ENCODE measurements at regions not wholly inside any gene's neighbourhood (a gene's known extent, or its start where the extent isn't known, plus 50 kb on each side); places are given as distances from the start of the nearest gene placed in this dataset.

DNA sequence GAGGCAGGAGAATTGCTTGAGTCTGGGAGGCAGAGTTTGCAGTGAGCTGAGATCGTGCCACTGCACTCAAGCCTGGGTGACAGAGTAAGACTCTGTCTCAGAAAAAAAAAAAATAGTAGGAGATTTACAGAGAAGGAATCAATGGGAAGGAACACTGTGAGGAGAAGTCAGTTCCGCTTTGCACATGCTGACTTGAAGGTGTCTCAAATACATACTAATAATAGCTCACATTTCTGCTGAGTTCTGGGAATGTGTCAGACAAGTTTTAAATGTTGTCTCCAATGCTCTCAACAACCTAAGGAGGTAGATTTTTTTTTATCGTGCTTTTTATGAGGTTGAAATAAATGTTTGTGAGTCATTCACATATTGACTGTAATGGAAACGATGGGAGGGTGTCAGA is 654.9 kb upstream of the CELF2 start:
- TF ChIP-seq, protein P1, sequence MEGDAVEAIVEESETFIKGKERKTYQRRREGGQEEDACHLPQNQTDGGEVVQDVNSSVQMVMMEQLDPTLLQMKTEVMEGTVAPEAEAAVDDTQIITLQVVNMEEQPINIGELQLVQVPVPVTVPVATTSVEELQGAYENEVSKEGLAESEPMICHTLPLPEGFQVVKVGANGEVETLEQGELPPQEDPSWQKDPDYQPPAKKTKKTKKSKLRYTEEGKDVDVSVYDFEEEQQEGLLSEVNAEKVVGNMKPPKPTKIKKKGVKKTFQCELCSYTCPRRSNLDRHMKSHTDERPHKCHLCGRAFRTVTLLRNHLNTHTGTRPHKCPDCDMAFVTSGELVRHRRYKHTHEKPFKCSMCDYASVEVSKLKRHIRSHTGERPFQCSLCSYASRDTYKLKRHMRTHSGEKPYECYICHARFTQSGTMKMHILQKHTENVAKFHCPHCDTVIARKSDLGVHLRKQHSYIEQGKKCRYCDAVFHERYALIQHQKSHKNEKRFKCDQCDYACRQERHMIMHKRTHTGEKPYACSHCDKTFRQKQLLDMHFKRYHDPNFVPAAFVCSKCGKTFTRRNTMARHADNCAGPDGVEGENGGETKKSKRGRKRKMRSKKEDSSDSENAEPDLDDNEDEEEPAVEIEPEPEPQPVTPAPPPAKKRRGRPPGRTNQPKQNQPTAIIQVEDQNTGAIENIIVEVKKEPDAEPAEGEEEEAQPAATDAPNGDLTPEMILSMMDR (conservative IDR thresholded peaks at IDR 0.05; ENCODE audit: low read length): no peak
- H3K4me3 ChIP-seq (ENCODE audit: low read length): no peak overlapping the region
- no peak for DNase-seq (ENCODE audit: low read depth)

DNA sequence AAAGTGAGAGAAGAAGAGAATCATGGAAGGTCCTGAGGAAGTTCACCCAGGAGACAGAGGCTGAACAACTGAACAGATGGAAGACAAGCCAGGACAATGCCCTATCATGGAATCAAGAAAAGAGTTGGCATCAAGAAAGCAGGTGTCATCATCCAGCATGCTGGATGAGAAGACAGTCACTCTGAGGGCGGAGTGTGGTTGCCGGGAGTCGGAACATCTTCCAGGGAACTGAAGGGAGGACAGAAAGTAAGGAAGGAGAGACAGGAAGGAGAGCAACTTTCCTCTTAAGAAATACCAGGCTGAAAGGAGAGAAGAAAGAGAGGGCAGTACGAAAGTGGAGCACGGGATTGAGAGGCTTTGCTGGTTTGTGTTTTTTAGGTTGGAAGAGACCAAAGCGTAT is 654.5 kb upstream of the CELF2 start:
- TF ChIP-seq, protein P1 (conservative IDR thresholded peaks at IDR 0.05; ENCODE audit: low read length): no peak
- H3K4me3 ChIP-seq (ENCODE audit: low read length): no peak overlapping the region
- DNase-seq (ENCODE audit: low read depth): no peak

DNA sequence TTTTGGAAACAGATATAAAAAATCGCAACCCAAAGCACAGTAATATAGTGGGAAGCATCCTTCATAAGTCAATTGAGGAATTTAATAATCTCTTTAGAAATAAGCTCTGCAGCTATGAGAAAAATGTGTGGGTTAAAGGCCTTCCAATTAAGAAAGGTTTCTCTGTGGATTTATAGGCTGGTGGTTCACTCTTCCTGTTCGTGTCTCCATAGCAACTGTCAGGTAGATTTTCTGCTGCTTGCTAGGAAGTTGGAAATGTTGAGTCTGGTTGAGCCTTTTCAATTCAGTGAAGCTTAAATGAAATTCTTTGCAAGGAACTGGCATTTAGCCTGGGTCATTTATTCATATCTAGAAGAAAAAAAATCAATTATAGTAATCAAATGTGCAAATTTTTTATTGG is 652.8 kb upstream of the CELF2 start:
- TF ChIP-seq, protein P1 (conservative IDR thresholded peaks at IDR 0.05; ENCODE audit: low read length): no peak
- no peak overlapping the region for H3K4me3 ChIP-seq (ENCODE audit: low read length)
- no peak for DNase-seq (ENCODE audit: low read depth)

DNA sequence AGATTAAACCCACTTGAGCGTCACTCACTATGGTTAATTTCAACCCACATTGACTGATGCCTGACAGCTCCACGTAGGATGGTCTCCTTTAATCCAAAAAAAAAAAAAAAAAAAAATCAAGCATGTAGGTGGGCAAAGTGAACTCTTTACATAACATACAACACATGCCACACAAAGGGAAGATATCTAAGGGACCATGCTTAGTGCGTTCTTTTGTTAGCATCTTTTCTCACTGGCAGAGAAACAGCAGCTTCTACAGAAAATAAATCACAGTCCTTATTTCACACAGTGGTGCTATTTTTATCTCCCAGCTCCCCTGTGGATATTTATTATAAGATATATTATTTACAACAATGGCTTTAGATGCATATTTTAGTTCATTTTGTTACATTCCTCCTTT is 652.0 kb upstream of the CELF2 start:
- TF ChIP-seq, protein P1 (conservative IDR thresholded peaks at IDR 0.05; ENCODE audit: low read length): no peak
- H3K4me3 ChIP-seq (ENCODE audit: low read length): no peak overlapping the region
- no peak for DNase-seq (ENCODE audit: low read depth)

DNA sequence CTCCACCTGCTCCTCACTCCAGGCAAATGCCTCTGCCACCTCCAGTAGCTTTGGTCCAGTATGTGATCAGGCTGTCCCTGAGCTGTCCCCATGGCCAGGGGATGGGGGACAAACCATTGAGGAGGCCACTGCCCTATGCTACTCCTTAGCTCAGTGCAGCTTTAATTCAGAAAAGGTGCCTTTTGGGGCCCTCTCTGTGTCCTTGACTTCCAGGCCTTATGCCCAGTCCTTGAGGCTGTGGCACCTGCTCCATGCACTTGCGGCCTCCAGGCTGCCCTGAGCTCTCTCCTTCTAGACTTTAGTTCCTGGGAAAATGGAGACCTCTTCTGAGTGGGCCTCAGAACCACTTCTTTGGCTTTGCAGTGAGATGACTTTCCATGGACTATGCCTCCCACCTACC is 650.8 kb upstream of the CELF2 start:
- no peak for DNase-seq (ENCODE audit: low read depth)
- no peak overlapping the region for H3K4me3 ChIP-seq (ENCODE audit: low read length)
- TF ChIP-seq, protein P1 (conservative IDR thresholded peaks at IDR 0.05; ENCODE audit: low read length): no peak

DNA sequence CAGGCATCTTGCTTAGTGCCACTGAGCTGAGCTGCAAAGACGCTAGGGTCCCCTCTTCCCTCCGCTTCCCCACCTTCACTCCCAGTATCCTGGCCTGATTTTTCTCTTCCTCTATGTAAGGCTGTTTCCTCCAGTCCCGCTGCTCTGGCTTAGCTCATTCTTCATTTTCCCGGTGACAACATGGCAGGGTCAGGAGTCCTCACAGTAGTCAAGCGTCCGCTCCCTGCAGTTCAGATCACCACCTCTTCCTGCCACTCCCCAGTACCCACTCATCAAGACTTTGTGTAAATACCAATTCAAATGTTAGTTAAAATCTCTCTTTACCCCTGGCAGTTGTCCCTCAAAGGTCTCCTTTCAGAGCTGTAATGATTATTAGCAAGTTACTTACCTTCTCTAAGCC is 650.4 kb upstream of the CELF2 start:
- no peak overlapping the region for H3K4me3 ChIP-seq (ENCODE audit: low read length)
- TF ChIP-seq, protein P1 (conservative IDR thresholded peaks at IDR 0.05; ENCODE audit: low read length): no peak
- DNase-seq (ENCODE audit: low read depth): no peak

DNA sequence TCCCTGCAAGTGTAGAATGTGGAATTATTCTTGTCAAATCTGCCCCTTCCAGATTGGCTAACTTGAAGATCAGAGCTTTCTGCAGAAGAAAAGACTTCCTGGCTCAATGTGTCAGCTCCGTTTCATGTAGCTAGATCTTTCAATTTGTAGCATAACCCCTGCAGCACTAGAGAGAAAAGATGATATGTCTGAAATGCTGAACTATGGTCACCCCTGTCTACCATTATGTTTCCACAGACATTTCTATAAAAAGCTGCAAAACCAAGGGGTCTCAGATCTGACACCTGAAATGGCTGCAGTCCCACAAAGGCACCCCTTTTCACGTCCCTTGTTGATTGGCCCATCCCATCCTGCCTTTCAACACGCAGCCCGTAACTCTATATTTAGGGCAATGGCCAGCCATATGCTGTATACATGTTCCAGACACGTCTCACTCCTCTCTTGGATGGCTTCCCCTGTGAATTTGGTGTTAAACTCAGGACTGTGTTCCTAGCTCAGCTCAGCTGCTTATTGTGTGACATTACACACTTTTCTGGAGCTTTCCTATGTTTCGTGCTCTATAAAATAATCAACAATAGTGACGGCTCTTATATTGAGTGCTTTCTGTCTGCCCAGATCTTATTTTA is 648.6 kb upstream of the CELF2 start:
- TF ChIP-seq, protein P1 (conservative IDR thresholded peaks at IDR 0.05; ENCODE audit: low read length): no peak
- DNase-seq (ENCODE audit: low read depth): no peak
- H3K4me3 ChIP-seq (ENCODE audit: low read length): no peak overlapping the region

Data from AG10803 (cell line).